ENCODE measurements at regions not wholly inside any gene's neighbourhood (a gene's known extent, or its start where the extent isn't known, plus 50 kb on each side); places are given as distances from the start of the nearest gene placed in this dataset.

- no peak for DNase-seq
Measured at GRCh38 chr11:119473901-119474681, 51.1 kb upstream of the THY1 start.

GRCh38 chr11:119473226-119473625 is 50.3 kb upstream of the THY1 start:
- DNase-seq = no peak

GRCh38 chr11:119472856-119473222 is 49.9 kb upstream of the THY1 start:
- DNase-seq = no peak
